Heart left ventricle (tissue), 13 donors: ENCODE measurements at regions not wholly inside any gene's neighbourhood (a gene's known extent, or its start where the extent isn't known, plus 50 kb on each side); places are given as distances from the start of the nearest gene placed in this dataset.

ENCODE experiments used
- POLR2A ChIP-seq, 2 donors: fragments of 450-650 bp; IDR thresholded peaks; one replicate each; pipeline ENCODE4 v1.6.1; 2017; ENCODE audit warnings: antibody characterized with exemption in 2 of 2, mild to moderate bottlenecking in 2 of 2, moderate library complexity in 2 of 2
- TF ChIP-seq, protein P1 (sequence below), 12 donors: fragments of 200-600 bp; sonication (generic) in 4 of 12; IDR thresholded peaks; one replicate each; pipeline versions ENCODE4 v1.5.0 to v1.8.0; 2018 to 2022; ENCODE audit warnings: antibody characterized with exemption in 12 of 12, mild to moderate bottlenecking in 5 of 12
- donor health status: ischemic (EF 13 %, LVEDD 7.1; RV severe dilation, severe dysfunction).
- donor health status: DM: no; HTN: yes; CAD: no.
- donor health status: DM: no; HTN: no; CAD: no.
- donor health status: ischemic (EF 25% LVEDD 6.9; RV normal size, moderate dysfunction).
- donor health status: ischemic (EF 25% LVEDD 5.7; RV mildly dilated, moderate dysfunction).
- donor health status: ischemic (EF 35%, LVEDD 5.7; RV mildly dilated, moderate dysfunction).
- donor health status: nonischemic (EF 11% LVEDD 7.7; RV severe dilation, severe dysfunction).
- donor health status: DM: yes; HTN: yes; CAD: no.
- donor health status: PGD.
- donor health status: ischemic (EF 29% LVEDD 5.4; RV normal size, mild dysfunction).
- donor health status: nonischemic (EF 23%, LVEDD 6.1; RV moderate dilation, normal function).

DNA sequence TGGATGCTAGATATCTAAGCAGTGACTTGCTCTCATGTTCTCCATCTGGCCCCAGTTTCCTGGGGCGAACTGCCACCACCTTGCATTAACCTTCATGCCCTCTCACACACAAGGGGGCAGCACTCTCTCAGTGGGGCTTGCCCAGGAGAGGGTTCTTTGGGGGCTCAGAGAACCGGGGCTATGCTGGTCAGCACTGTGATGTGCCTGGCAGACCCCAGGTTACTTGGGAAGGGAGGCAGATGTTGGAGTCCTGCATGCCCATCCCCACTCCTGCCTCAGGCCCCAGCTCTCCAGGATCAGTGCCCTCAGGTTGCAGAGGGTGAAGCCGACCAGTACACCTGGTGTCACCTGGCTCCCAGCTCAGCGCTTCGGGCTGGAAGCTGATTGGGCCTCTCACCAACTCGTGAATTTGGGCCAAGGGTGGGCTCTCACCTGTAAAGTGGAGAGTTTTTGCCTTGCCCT, 396.2 kb upstream of the HS6ST1 start:
- TF ChIP-seq, protein P1, sequence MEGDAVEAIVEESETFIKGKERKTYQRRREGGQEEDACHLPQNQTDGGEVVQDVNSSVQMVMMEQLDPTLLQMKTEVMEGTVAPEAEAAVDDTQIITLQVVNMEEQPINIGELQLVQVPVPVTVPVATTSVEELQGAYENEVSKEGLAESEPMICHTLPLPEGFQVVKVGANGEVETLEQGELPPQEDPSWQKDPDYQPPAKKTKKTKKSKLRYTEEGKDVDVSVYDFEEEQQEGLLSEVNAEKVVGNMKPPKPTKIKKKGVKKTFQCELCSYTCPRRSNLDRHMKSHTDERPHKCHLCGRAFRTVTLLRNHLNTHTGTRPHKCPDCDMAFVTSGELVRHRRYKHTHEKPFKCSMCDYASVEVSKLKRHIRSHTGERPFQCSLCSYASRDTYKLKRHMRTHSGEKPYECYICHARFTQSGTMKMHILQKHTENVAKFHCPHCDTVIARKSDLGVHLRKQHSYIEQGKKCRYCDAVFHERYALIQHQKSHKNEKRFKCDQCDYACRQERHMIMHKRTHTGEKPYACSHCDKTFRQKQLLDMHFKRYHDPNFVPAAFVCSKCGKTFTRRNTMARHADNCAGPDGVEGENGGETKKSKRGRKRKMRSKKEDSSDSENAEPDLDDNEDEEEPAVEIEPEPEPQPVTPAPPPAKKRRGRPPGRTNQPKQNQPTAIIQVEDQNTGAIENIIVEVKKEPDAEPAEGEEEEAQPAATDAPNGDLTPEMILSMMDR (IDR thresholded peaks at IDR 0.05), result no peak
- no peak for TF ChIP-seq POLR2A (IDR thresholded peaks at IDR 0.05)
